Astrocyte of the spinal cord (primary cell): ENCODE measurements at regions not wholly inside any gene's neighbourhood (a gene's known extent, or its start where the extent isn't known, plus 50 kb on each side); places are given as distances from the start of the nearest gene placed in this dataset.

Experiments used
- DNase-seq: peaks from one replicate; pipeline ENCODE4 v3.0.0; 2011; ENCODE audit warnings: low read depth, low spot score
- H3K4me3 ChIP-seq: 2 replicates; pipeline ENCODE4 v1.5.1; 2011; ENCODE audit warnings: low read depth, mild to moderate bottlenecking, low read length, moderate library complexity
- CTCF ChIP-seq: IDR thresholded peaks from 2 replicates; pipeline ENCODE4 v1.5.1; 2012; ENCODE audit warnings: low read depth, mild to moderate bottlenecking, low read length, inconsistent platforms
- in situ Hi-C: cut with HindIII; loops from 2 replicates; pipeline ENCODE4 v1.10.0; 2017; ENCODE audit warnings: low sequenced_read_pairs

DNA sequence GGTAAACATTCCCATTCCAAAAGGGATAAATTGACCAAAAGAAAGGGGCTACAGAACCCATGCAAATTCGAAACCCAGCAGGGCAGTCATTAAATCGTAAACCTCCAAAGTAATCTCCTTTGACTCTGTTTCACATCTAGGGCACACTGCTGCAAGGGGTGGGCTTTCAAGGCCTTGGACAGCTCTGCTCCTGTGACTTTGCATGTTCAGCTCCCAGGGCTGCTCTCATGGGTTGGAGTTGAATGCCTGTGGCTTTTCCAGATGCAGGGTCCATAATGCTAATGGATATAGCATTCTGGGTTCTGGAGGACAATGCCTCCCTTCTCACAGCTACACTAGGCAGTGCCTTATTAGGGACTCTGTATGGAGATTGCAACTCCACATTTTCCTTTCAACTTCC lies 211.9 kb upstream of the MANEA start:
- no peak for TF ChIP-seq CTCF
- in situ Hi-C loops: no loop called here
- no peak for DNase-seq
- H3K4me3 ChIP-seq: no peak overlapping the region

- TF ChIP-seq CTCF: no peak
- DNase-seq: no peak
- in situ Hi-C loops: no loop called here
- no peak overlapping the region for H3K4me3 ChIP-seq
Measured at GRCh38 chr6:95366414-95366813, 210.9 kb upstream of the MANEA start.

DNA sequence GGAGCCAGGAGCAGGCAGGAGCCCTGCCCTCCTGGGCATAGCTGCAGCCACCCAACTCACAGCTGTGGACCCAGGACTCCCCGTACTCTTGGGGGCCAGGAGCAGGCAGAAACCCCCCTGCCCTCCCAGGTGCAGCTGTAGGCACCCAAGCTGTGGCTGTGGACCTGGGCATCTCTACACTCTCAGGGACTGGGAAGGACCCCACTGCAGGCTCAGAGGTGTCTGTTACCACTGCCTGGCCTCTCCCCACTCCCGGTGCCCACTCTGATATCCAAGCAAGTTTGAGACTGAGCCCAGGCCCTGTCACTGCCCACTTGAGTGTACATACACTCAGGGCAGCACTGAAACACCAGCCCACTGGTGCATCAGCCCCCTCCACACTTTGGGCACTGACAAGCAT lies 193.5 kb upstream of the MANEA start:
- no peak for DNase-seq
- no peak overlapping the region for H3K4me3 ChIP-seq
- in situ Hi-C loops: no loop called here
- no peak for TF ChIP-seq CTCF

DNA sequence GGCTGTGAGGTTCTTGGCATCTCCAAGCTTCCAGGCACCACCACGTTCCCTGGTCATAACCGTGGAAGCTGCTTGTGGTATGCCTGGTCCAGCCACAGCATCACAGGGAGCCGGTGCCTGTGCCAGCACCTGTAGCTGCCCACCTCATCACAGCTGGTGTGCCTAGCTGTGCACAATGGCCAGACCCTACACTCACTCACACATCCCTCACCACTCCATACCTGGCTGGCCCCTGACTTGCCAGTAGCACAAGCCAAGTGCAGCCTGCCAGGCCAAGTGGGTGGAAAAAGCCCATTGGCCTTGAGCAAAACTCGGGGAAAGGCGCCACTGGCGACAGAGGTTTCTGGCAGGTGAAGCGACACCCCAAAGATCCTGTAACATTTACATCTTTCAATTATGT lies 192.3 kb upstream of the MANEA start:
- in situ Hi-C loops: no loop called here
- DNase-seq: no peak

DNA sequence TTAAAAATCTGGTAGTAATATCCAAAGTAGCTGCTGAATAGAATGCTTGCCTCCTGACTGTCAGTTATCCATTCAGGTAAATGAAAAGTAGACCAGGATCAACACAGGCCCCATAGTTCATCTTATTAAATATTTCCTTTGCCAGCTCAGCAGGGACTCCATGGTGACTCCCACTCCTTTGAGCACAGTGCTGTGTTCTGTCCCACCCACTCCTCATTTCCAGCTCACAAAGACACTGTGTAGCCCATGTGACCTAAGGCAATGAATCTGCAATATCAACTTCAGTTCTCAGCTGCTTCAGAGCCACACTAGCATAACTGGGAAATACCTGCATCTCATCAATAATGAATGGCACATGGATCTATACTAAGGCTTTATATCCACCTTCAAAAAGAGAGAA lies 189.5 kb upstream of the MANEA start:
- no peak for DNase-seq
- H3K4me3 ChIP-seq: no peak overlapping the region
- in situ Hi-C loops: no loop called here
- TF ChIP-seq CTCF: no peak

More for the DNA sequence above, 192.3 kb upstream of the MANEA start:
- H3K4me3 ChIP-seq: no peak overlapping the region
- no peak for TF ChIP-seq CTCF

DNA sequence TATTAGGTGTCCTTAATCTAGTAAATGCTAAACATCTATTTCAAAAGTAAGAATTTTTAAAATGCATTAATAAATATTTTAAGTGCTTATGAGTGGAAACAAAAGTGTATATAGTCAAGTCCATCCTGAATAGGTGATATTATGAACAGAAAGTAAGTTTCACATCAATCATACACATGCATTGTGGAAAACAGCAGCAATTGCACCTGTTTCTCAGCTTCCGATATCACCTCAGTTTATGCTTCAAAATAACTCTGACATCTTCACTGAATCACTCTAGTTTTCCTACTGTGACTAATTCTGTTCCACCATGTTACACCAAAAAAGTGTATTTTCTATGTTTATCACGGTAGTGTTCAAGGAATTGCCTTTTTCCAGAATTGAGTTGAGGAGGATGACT lies 172.6 kb upstream of the MANEA start:
- in situ Hi-C loops: no loop called here
- DNase-seq: no peak
- no peak overlapping the region for H3K4me3 ChIP-seq
- no peak for TF ChIP-seq CTCF

DNA sequence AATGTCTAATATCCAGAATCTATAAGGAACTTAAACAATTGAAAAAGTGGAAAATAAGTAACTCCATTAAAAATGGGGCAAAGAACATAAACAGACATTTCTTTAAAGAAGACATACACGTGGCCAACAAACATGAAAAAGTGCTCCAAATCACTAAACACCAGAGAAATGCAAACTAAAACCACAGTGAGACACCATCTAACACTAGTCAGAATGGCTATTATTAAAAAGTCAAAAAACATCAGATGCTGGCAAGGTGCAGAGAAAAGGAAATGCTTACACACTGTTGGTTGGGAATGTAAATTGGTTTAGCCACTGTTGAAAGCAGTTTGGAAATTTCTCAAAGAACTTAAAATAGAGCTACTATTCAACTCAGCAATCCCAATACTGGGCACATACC lies 169.2 kb upstream of the MANEA start:
- in situ Hi-C loops: no loop called here
- no peak overlapping the region for H3K4me3 ChIP-seq
- no peak for DNase-seq
- TF ChIP-seq CTCF: no peak
